ENCODE measurements at regions not wholly inside any gene's neighbourhood (a gene's known extent, or its start where the extent isn't known, plus 50 kb on each side); places are given as distances from the start of the nearest gene placed in this dataset.

DNA sequence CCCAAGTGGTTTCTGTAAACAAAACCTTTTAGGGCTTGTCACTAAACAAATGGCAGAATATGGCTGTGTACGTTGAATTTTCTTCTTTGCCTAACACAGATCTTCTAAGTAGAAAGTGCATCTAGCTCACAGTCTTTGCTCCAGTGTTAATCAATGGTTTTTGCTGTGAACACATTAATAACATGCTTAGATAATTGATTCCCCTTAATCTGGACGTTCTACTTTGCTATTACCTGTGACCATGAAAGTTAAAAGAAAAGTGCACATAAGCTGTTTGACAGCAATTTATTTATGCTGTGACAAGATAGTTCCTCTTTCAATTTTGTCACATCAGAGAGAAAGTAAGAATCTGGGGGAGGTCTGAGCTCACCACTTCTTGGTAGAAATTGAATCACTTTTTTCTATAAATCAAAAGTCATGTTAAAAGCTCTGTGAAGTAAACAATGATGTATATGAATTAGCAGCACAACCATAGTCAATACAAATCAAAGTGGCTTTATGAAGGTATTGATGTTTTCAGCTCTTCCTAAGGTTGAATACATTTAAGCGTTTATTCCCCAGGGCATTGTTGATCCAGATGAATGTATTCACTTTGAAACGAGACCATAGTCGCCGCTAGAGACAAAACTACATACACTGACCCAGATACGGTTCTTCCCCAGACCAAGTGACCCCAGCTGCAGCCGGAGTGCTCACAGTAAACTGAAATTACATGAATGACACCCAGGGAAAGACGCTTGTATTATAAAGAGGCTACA is 174.6 kb upstream of the ZNF608 start (continued):
- no peak for TF ChIP-seq TARDBP (IDR thresholded peaks at IDR 0.05; ENCODE audit: borderline replicate concordance)
- peak; percentile 27 for TF ChIP-seq RAD21 (IDR thresholded peaks at IDR 0.05; ENCODE audit: insufficient read depth, low read depth, low read length)
- no peak; a peak in 1 of 4 replicates for TF ChIP-seq CEBPB (IDR thresholded peaks at IDR 0.05; ENCODE audit: borderline replicate concordance in 1 of 2, low read depth in 2 of 2, low read length in 2 of 2)
- no peak for TF ChIP-seq HDGF (IDR thresholded peaks at IDR 0.05)
- peak; percentile 69; the same call in 1 of the 2 replicates for TF ChIP-seq NR2F1 (conservative IDR thresholded peaks at IDR 0.05)
- TF ChIP-seq SMAD5 (IDR thresholded peaks at IDR 0.05; ENCODE audit: low read depth), result no peak
- no peak; the same call in 1 of the 2 replicates for TF ChIP-seq ZNF384 (IDR thresholded peaks at IDR 0.05; ENCODE audit: borderline replicate concordance, low read depth, low read length)
- TF ChIP-seq MYB (IDR thresholded peaks at IDR 0.05; ENCODE audit: borderline replicate concordance, low read depth, low read length), result no peak
- TF ChIP-seq, protein P1, sequence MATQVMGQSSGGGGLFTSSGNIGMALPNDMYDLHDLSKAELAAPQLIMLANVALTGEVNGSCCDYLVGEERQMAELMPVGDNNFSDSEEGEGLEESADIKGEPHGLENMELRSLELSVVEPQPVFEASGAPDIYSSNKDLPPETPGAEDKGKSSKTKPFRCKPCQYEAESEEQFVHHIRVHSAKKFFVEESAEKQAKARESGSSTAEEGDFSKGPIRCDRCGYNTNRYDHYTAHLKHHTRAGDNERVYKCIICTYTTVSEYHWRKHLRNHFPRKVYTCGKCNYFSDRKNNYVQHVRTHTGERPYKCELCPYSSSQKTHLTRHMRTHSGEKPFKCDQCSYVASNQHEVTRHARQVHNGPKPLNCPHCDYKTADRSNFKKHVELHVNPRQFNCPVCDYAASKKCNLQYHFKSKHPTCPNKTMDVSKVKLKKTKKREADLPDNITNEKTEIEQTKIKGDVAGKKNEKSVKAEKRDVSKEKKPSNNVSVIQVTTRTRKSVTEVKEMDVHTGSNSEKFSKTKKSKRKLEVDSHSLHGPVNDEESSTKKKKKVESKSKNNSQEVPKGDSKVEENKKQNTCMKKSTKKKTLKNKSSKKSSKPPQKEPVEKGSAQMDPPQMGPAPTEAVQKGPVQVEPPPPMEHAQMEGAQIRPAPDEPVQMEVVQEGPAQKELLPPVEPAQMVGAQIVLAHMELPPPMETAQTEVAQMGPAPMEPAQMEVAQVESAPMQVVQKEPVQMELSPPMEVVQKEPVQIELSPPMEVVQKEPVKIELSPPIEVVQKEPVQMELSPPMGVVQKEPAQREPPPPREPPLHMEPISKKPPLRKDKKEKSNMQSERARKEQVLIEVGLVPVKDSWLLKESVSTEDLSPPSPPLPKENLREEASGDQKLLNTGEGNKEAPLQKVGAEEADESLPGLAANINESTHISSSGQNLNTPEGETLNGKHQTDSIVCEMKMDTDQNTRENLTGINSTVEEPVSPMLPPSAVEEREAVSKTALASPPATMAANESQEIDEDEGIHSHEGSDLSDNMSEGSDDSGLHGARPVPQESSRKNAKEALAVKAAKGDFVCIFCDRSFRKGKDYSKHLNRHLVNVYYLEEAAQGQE (IDR thresholded peaks at IDR 0.05; ENCODE audit: low read depth, low read length), result no peak
- TF ChIP-seq, protein P2, sequence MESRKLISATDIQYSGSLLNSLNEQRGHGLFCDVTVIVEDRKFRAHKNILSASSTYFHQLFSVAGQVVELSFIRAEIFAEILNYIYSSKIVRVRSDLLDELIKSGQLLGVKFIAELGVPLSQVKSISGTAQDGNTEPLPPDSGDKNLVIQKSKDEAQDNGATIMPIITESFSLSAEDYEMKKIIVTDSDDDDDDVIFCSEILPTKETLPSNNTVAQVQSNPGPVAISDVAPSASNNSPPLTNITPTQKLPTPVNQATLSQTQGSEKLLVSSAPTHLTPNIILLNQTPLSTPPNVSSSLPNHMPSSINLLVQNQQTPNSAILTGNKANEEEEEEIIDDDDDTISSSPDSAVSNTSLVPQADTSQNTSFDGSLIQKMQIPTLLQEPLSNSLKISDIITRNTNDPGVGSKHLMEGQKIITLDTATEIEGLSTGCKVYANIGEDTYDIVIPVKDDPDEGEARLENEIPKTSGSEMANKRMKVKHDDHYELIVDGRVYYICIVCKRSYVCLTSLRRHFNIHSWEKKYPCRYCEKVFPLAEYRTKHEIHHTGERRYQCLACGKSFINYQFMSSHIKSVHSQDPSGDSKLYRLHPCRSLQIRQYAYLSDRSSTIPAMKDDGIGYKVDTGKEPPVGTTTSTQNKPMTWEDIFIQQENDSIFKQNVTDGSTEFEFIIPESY (IDR thresholded peaks at IDR 0.05), result no peak
- TF ChIP-seq RFX5 (IDR thresholded peaks at IDR 0.05; ENCODE audit: low read depth, low read length), result no peak
- TF ChIP-seq NFIC (IDR thresholded peaks at IDR 0.05; ENCODE audit: low read depth, low read length), result peak; percentile 91
- TF ChIP-seq FOXM1 (IDR thresholded peaks at IDR 0.05; ENCODE audit: low read depth, low read length), result peak; percentile 91
- no peak for TF ChIP-seq RBBP5 (conservative IDR thresholded peaks at IDR 0.05)
- no peak for TF ChIP-seq ZSCAN29 (IDR thresholded peaks at IDR 0.05)
- TF ChIP-seq GATAD2B (conservative IDR thresholded peaks at IDR 0.05; ENCODE audit: low read depth), result peak; percentile 63; the same call in 1 of the 2 replicates
- TF ChIP-seq, protein P3, sequence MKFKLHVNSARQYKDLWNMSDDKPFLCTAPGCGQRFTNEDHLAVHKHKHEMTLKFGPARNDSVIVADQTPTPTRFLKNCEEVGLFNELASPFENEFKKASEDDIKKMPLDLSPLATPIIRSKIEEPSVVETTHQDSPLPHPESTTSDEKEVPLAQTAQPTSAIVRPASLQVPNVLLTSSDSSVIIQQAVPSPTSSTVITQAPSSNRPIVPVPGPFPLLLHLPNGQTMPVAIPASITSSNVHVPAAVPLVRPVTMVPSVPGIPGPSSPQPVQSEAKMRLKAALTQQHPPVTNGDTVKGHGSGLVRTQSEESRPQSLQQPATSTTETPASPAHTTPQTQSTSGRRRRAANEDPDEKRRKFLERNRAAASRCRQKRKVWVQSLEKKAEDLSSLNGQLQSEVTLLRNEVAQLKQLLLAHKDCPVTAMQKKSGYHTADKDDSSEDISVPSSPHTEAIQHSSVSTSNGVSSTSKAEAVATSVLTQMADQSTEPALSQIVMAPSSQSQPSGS (IDR thresholded peaks at IDR 0.05; ENCODE audit: low read length), result peak; percentile 91
- no peak for TF ChIP-seq NRF1 (conservative IDR thresholded peaks at IDR 0.05; ENCODE audit: low read depth, low read length)
- no peak; the same call in 1 of the 2 replicates for TF ChIP-seq ASH2L (IDR thresholded peaks at IDR 0.05; ENCODE audit: borderline replicate concordance, low read depth)
- TF ChIP-seq BCL11A (IDR thresholded peaks at IDR 0.05; ENCODE audit: low read depth, low read length), result peak; percentile 61
- peak; percentile 46 for TF ChIP-seq ZBED1 (IDR thresholded peaks at IDR 0.05; ENCODE audit: borderline replicate concordance)
- TF ChIP-seq ESRRA (IDR thresholded peaks at IDR 0.05; ENCODE audit: low read length), result no peak
- TF ChIP-seq WRNIP1 (IDR thresholded peaks at IDR 0.05; ENCODE audit: borderline replicate concordance, low read depth, low read length), result no peak
- TF ChIP-seq BACH1 (IDR thresholded peaks at IDR 0.05; ENCODE audit: borderline replicate concordance), result no peak; the same call in 1 of the 2 replicates
- TF ChIP-seq PML (IDR thresholded peaks at IDR 0.05; ENCODE audit: low read length), result peak; percentile 67; the same call in 1 of the 2 replicates

Measured in GM12878 (cell line).